Neural cell (in vitro differentiated cells): ENCODE measurements at regions not wholly inside any gene's neighbourhood (a gene's known extent, or its start where the extent isn't known, plus 50 kb on each side); places are given as distances from the start of the nearest gene placed in this dataset.

ENCODE experiments used
- H2AFZ ChIP-seq: fragments of 200-600, 300-800 bp; sonication (generic), shearing (Covaris generic); 2 replicates; pipeline ENCODE4 v1.6.0; 2014; ENCODE audit warnings: low read depth, mild to moderate bottlenecking, antibody characterized with exemption, low read length, moderate library complexity
- H3F3A ChIP-seq: fragments of 200-600 bp; shearing (Covaris generic); 2 replicates; pipeline ENCODE4 v1.6.1; 2016; ENCODE audit warnings: mild to moderate bottlenecking, moderate library complexity, mixed read lengths, antibody characterized with exemption, low read length; ENCODE audit not compliant: insufficient read depth, poor library complexity, severe bottlenecking
- H3K27ac ChIP-seq: fragments of 200-600, 300-800 bp; sonication (generic), shearing (Covaris generic); 2 replicates; pipeline ENCODE4 v1.5.1; 2014; ENCODE audit warnings: mild to moderate bottlenecking, low read length, moderate library complexity
- H3K27me3 ChIP-seq: fragments of 300-800, 200-600 bp; sonication (generic), shearing (Covaris generic); 2 replicates; pipeline ENCODE4 v1.6.0; 2014; ENCODE audit warnings: mild to moderate bottlenecking, low read depth, low read length, moderate library complexity; ENCODE audit not compliant: insufficient read depth
- H3K36me3 ChIP-seq: fragments of 300-800, 200-600 bp; sonication (generic), shearing (Covaris generic); 2 replicates; pipeline ENCODE4 v1.5.1; 2014; ENCODE audit warnings: mild to moderate bottlenecking, antibody characterized with exemption, low read length, moderate library complexity; ENCODE audit not compliant: insufficient read depth
- H3K4me2 ChIP-seq: fragments of 300-800, 200-600 bp; sonication (generic), shearing (Covaris generic); 2 replicates; pipeline ENCODE4 v1.6.0; 2014; ENCODE audit warnings: mild to moderate bottlenecking, low read length
- H3K4me3 ChIP-seq: fragments of 300-800, 200-600 bp; sonication (generic), shearing (Covaris generic); 2 replicates; pipeline ENCODE4 v1.5.1; 2014; ENCODE audit warnings: mild to moderate bottlenecking, low read length, moderate library complexity
- H3K79me2 ChIP-seq: fragments of 200-600 bp; shearing (Covaris generic); replicated peaks from 2 replicates; pipeline ENCODE4 v1.6.0; 2014; ENCODE audit warnings: mild to moderate bottlenecking, low read length, moderate library complexity; ENCODE audit not compliant: insufficient read depth
- H3K9ac ChIP-seq: fragments of 300-800, 200-600 bp; sonication (generic), shearing (Covaris generic); 2 replicates; pipeline ENCODE4 v1.6.1; 2016; ENCODE audit warnings: mild to moderate bottlenecking, low read length, mixed read lengths
- H3K9me2 ChIP-seq: fragments of 200-600 bp; shearing (Covaris generic); 2 replicates; pipeline ENCODE4 v1.6.1; 2016; ENCODE audit warnings: mild to moderate bottlenecking, low read length, mixed read lengths; ENCODE audit not compliant: insufficient read depth
- H3K9me3 ChIP-seq: fragments of 200-600, 300-800 bp; sonication (generic), shearing (Covaris generic); 2 replicates; pipeline ENCODE4 v1.6.1; 2016; ENCODE audit warnings: mild to moderate bottlenecking, mixed run types, low read length, moderate library complexity, mixed read lengths
- H4K20me1 ChIP-seq: fragments of 200-600 bp; shearing (Covaris generic); 2 replicates; pipeline ENCODE4 v1.6.1; 2016; ENCODE audit warnings: mild to moderate bottlenecking, mixed run types; ENCODE audit not compliant: insufficient read depth
- EZH2 ChIP-seq: fragments of 200-600, 300-800 bp; shearing (Covaris generic), sonication (generic); IDR thresholded peaks from 2 replicates; pipeline ENCODE4 v1.6.1; 2014; ENCODE audit warnings: antibody characterized with exemption, low read length, borderline replicate concordance, mild to moderate bottlenecking; ENCODE audit not compliant: insufficient read depth, poor library complexity, severe bottlenecking
- MXI1 ChIP-seq: fragments of 450-650 bp; conservative IDR thresholded peaks from 2 replicates; pipeline ENCODE4 v1.6.1; 2014; ENCODE audit warnings: antibody characterized with exemption, mild to moderate bottlenecking; ENCODE audit not compliant: poor library complexity, severe bottlenecking
- TAF1 ChIP-seq: IDR thresholded peaks from 2 replicates; pipeline ENCODE4 v1.6.1; 2012; ENCODE audit warnings: low read depth
- TF ChIP-seq, protein P1 (sequence below): fragments of 450-650 bp; IDR thresholded peaks from 2 replicates; pipeline ENCODE4 v1.5.1; 2014; ENCODE audit warnings: antibody characterized with exemption, mild to moderate bottlenecking, moderate library complexity; ENCODE audit not compliant: poor library complexity, severe bottlenecking
- TF ChIP-seq, protein P2 (sequence below): IDR thresholded peaks from 2 replicates; pipeline ENCODE4 v1.6.1; 2012; ENCODE audit warnings: borderline replicate concordance

DNA sequence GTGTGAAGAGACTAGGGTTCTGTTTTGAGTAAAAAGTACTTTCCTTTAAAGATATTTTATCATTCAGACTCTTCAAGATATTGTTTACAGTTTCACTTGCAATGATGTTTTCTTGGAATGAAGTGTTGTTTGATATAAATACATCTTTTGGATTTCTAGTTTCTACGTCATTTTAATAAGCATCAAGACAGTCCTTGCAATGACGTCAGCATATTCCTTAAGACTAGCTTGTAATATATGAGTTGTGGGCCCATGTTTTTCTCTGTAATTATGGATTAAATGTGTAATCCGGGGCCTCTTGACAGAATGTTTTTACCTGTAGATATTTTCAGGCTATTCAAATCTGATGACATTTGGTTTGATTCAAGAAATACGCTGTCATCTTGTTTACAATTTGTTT lies 66.1 kb downstream of the RBMX2 start:
- Histone ChIP-seq H3K4me2 (no peak overlapping the region), H3K4me3 (no peak overlapping the region), H3F3A (no peaks in the 10 kb centered on the region), H3K27ac (no peak overlapping the region), H3K79me2 (no peaks in the 10 kb centered on the region), H3K9me3 (no peaks in the 10 kb centered on the region), H4K20me1 (no peaks in the 10 kb centered on the region), H3K36me3 (no peaks in the 10 kb centered on the region), H3K9ac (no peak overlapping the region), H3K9me2 (no peaks in the 10 kb centered on the region), H2AFZ (no peak overlapping the region), H3K27me3 (no peaks in the 10 kb centered on the region)
- TF ChIP-seq MXI1 (no peak), TAF1 (no peak)
- TF ChIP-seq, protein P1, sequence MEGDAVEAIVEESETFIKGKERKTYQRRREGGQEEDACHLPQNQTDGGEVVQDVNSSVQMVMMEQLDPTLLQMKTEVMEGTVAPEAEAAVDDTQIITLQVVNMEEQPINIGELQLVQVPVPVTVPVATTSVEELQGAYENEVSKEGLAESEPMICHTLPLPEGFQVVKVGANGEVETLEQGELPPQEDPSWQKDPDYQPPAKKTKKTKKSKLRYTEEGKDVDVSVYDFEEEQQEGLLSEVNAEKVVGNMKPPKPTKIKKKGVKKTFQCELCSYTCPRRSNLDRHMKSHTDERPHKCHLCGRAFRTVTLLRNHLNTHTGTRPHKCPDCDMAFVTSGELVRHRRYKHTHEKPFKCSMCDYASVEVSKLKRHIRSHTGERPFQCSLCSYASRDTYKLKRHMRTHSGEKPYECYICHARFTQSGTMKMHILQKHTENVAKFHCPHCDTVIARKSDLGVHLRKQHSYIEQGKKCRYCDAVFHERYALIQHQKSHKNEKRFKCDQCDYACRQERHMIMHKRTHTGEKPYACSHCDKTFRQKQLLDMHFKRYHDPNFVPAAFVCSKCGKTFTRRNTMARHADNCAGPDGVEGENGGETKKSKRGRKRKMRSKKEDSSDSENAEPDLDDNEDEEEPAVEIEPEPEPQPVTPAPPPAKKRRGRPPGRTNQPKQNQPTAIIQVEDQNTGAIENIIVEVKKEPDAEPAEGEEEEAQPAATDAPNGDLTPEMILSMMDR, result no peak
- TF ChIP-seq, protein P2, sequence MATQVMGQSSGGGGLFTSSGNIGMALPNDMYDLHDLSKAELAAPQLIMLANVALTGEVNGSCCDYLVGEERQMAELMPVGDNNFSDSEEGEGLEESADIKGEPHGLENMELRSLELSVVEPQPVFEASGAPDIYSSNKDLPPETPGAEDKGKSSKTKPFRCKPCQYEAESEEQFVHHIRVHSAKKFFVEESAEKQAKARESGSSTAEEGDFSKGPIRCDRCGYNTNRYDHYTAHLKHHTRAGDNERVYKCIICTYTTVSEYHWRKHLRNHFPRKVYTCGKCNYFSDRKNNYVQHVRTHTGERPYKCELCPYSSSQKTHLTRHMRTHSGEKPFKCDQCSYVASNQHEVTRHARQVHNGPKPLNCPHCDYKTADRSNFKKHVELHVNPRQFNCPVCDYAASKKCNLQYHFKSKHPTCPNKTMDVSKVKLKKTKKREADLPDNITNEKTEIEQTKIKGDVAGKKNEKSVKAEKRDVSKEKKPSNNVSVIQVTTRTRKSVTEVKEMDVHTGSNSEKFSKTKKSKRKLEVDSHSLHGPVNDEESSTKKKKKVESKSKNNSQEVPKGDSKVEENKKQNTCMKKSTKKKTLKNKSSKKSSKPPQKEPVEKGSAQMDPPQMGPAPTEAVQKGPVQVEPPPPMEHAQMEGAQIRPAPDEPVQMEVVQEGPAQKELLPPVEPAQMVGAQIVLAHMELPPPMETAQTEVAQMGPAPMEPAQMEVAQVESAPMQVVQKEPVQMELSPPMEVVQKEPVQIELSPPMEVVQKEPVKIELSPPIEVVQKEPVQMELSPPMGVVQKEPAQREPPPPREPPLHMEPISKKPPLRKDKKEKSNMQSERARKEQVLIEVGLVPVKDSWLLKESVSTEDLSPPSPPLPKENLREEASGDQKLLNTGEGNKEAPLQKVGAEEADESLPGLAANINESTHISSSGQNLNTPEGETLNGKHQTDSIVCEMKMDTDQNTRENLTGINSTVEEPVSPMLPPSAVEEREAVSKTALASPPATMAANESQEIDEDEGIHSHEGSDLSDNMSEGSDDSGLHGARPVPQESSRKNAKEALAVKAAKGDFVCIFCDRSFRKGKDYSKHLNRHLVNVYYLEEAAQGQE, result no peak

DNA sequence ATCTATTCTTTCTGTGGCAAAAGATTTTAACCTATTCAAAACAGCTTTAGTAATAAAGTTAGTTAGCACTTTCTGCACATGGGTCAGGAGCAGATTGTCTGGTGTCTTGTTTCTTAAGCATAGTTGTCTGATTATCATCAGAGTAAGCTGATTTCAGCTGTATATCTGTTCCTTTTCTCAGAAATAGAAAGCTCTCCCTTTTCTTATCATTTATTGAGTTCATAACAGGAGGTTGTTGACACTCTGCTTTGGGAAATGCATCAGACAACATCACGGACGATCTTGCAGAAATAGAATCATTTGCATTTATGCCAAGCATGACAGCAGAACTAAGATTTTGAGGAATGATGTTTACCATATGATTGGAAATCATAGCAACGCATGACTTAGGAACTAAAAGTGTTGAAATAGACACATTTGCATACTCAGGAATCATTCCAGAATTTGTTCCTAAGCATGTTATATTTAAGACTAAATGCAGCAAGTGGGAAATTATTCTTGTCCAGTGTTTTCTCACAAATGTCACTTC lies 66.7 kb downstream of the RBMX2 start:
- Histone ChIP-seq H3K79me2 (no peaks in the 10 kb centered on the region), H4K20me1 (no peaks in the 10 kb centered on the region), H3K27me3 (no peaks in the 10 kb centered on the region), H3K4me3 (no peak overlapping the region), H3K4me2 (no peak overlapping the region), H3K9ac (no peak overlapping the region), H3F3A (no peaks in the 10 kb centered on the region), H3K27ac (no peak overlapping the region), H3K9me3 (no peaks in the 10 kb centered on the region), H3K36me3 (no peaks in the 10 kb centered on the region), H3K9me2 (no peaks in the 10 kb centered on the region), H2AFZ (no peak overlapping the region)
- TF ChIP-seq, protein P1, result no peak
- no peak for TF ChIP-seq MXI1
- TF ChIP-seq TAF1, result no peak
- no peak for TF ChIP-seq EZH2
